HepG2 (cell line): ENCODE measurements at regions not wholly inside any gene's neighbourhood (a gene's known extent, or its start where the extent isn't known, plus 50 kb on each side); places are given as distances from the start of the nearest gene placed in this dataset.

Experiments
- CAMTA2 ChIP-seq: sonication (generic); formaldehyde crosslinking; IDR thresholded peaks from 2 replicates; pipeline ENCODE4 v1.4.0; 2020; ENCODE audit warnings: mild to moderate bottlenecking, missing genetic modification reagents, borderline replicate concordance
- KLF6 ChIP-seq: IDR thresholded peaks from 2 replicates; pipeline ENCODE4 v1.8.0; 2016; ENCODE audit warnings: missing biosample characterization, missing genetic modification reagents
- MAFK ChIP-seq, 2 experiments: IDR thresholded peaks in 1 of 2; conservative IDR thresholded peaks in 1 of 2; 2 replicates each; pipeline ENCODE4 v1.6.1; 2011; ENCODE audit warnings: improper control_type of control experiment in 2 of 2, low read length in 2 of 2
- POLR2A ChIP-seq, 2 experiments: IDR thresholded peaks; 2 replicates each; pipeline ENCODE4 v1.6.1; 2011; ENCODE audit warnings: low read depth in 2 of 2, low read length in 2 of 2, mild to moderate bottlenecking in 1 of 2, moderate library complexity in 1 of 2; ENCODE audit not compliant: insufficient read depth in 1 of 2
- RBM22 ChIP-seq: fragments of 200-400 bp; formaldehyde crosslinking; optimal IDR thresholded peaks from 2 replicates; pipeline ENCODE3; 2017; ENCODE audit warnings: mild to moderate bottlenecking, low read length, moderate library complexity
- RFX5 ChIP-seq: IDR thresholded peaks from 2 replicates; pipeline ENCODE4 v1.6.1; 2011; ENCODE audit warnings: low read depth, low read length, improper control_type of control experiment
- STAT5B ChIP-seq: sonication (generic); formaldehyde crosslinking; IDR thresholded peaks from 2 replicates; pipeline ENCODE4 v1.4.0; 2020; ENCODE audit warnings: missing genetic modification reagents
- WIZ ChIP-seq: sonication (generic); formaldehyde crosslinking; IDR thresholded peaks from 2 replicates; pipeline ENCODE4 v1.5.1; 2020; ENCODE audit warnings: mild to moderate bottlenecking, missing genetic modification reagents
- ZBTB3 ChIP-seq: sonication (generic); formaldehyde crosslinking; IDR thresholded peaks from 2 replicates; pipeline ENCODE4 v1.4.0; 2020; ENCODE audit warnings: low read depth, mild to moderate bottlenecking, moderate library complexity, missing genetic modification reagents, borderline replicate concordance
- ZNF121 ChIP-seq: sonication (generic); formaldehyde crosslinking; IDR thresholded peaks from 2 replicates; pipeline ENCODE4 v1.5.0; 2020; ENCODE audit warnings: mild to moderate bottlenecking, missing genetic modification reagents
- ZNF138 ChIP-seq: sonication (generic); formaldehyde crosslinking; IDR thresholded peaks from 2 replicates; pipeline ENCODE4 v1.5.0; 2020; ENCODE audit warnings: mild to moderate bottlenecking, low read depth, missing genetic modification reagents
- ZNF253 ChIP-seq: sonication (generic); formaldehyde crosslinking; IDR thresholded peaks from 2 replicates; pipeline ENCODE4 v1.8.0; 2022; ENCODE audit warnings: mild to moderate bottlenecking, missing genetic modification reagents, borderline replicate concordance
- ZNF598 ChIP-seq: sonication (generic); formaldehyde crosslinking; IDR thresholded peaks from 2 replicates; pipeline ENCODE4 v1.5.1; 2020; ENCODE audit warnings: mild to moderate bottlenecking, missing genetic modification reagents, borderline replicate concordance

- TF ChIP-seq ZNF138 (no peak), KLF6 (no peak), RBM22 (no peak), RFX5 (no peak), POLR2A (IDR thresholded peaks at IDR 0.05; ENCODE audit: insufficient read depth in 1 of 2, low read depth in 2 of 2, low read length in 2 of 2) (no peak), WIZ (CRISPR knock-in tag) (no peak), ZNF253 (CRISPR knock-in tag) (no peak), ZBTB3 (CRISPR knock-in tag) (no peak), STAT5B (no peak), ZNF121 (CRISPR knock-in tag) (no peak), CAMTA2 (CRISPR knock-in tag) (no peak), ZNF598 (CRISPR knock-in tag) (no peak), MAFK (conservative IDR thresholded peaks at IDR 0.05 in 1 of 2, IDR thresholded peaks at IDR 0.05 in 1 of 2; ENCODE audit: low read length in 2 of 2) (no peak)
Measured at GRCh38 chr4:114132199-114132598, 152.8 kb upstream of the ARSJ start.
